GM23338 (cell line): ENCODE measurements at regions not wholly inside any gene's neighbourhood (a gene's known extent, or its start where the extent isn't known, plus 50 kb on each side); places are given as distances from the start of the nearest gene placed in this dataset.

Experiments used
- ATAC-seq: fragments of 200-7000 bp; cut with Tn5 transposase; 3 replicates; pipeline ENCODE4 v1.9.1; 2020
- DNase-seq: peaks from one replicate; pipeline ENCODE4 v3.0.0-alpha.2; 2015; ENCODE audit warnings: low spot score
- H2AFZ ChIP-seq: fragments of 200-600 bp; sonication (generic); 2 replicates; pipeline ENCODE4 v1.8.0; 2016; ENCODE audit warnings: antibody characterized with exemption, mild to moderate bottlenecking, moderate library complexity
- H3F3A ChIP-seq: fragments of 200-600 bp; sonication (generic); replicated peaks from 2 replicates; pipeline ENCODE4 v1.8.0; 2017; ENCODE audit warnings: antibody characterized with exemption, mixed run types, low read depth
- H3K27ac ChIP-seq: fragments of 200-600 bp; sonication (generic); 2 replicates; pipeline ENCODE4 v1.6.1; 2016; ENCODE audit warnings: low read depth
- H3K27me3 ChIP-seq: fragments of 200-600 bp; sonication (generic); 2 replicates; pipeline ENCODE4 v1.8.0; 2016; ENCODE audit warnings: mild to moderate bottlenecking, mixed run types, moderate library complexity; ENCODE audit not compliant: insufficient read depth
- H3K36me3 ChIP-seq: fragments of 200-600 bp; sonication (generic); 2 replicates; pipeline ENCODE4 v1.8.0; 2016; ENCODE audit warnings: mild to moderate bottlenecking; ENCODE audit not compliant: insufficient read depth
- H3K4me1 ChIP-seq: fragments of 200-600 bp; sonication (generic); 2 replicates; pipeline ENCODE4 v1.8.0; 2016; ENCODE audit warnings: mild to moderate bottlenecking, moderate library complexity; ENCODE audit not compliant: insufficient read depth
- H3K4me2 ChIP-seq: fragments of 200-600 bp; sonication (generic); 2 replicates; pipeline ENCODE4 v1.7.1; 2017; ENCODE audit warnings: mixed run types
- H3K4me3 ChIP-seq: fragments of 200-600 bp; sonication (generic); 2 replicates; pipeline ENCODE4 v1.6.1; 2016; ENCODE audit warnings: mixed run types
- H3K79me2 ChIP-seq: fragments of 200-600 bp; sonication (generic); replicated peaks from 2 replicates; pipeline ENCODE4 v1.8.0; 2017; ENCODE audit warnings: mild to moderate bottlenecking; ENCODE audit not compliant: insufficient read depth
- H3K9me2 ChIP-seq: fragments of 200-600 bp; sonication (generic); 2 replicates; pipeline ENCODE4 v1.8.0; 2017; ENCODE audit not compliant: insufficient read depth
- H4K20me1 ChIP-seq: fragments of 200-600 bp; sonication (generic); replicated peaks from 2 replicates; pipeline ENCODE4 v1.8.0; 2017; ENCODE audit warnings: mild to moderate bottlenecking; ENCODE audit not compliant: insufficient read depth
- H3K27ac Mint-ChIP-seq: 2 replicates; pipeline ENCODE4 v1.8.0; 2020; ENCODE audit warnings: inconsistent platforms, mild to moderate bottlenecking, moderate library complexity, mixed read lengths
- H3K27me3 Mint-ChIP-seq: 3 replicates; pipeline ENCODE4 v1.8.0; 2022; ENCODE audit warnings: low read depth, mild to moderate bottlenecking, moderate library complexity, mixed read lengths, inconsistent platforms; ENCODE audit not compliant: insufficient read depth, poor library complexity
- H3K36me3 Mint-ChIP-seq: 3 replicates; pipeline ENCODE4 v1.8.0; 2021; ENCODE audit warnings: low read depth, mild to moderate bottlenecking, inconsistent platforms, moderate library complexity, mixed read lengths
- H3K4me1 Mint-ChIP-seq: 3 replicates; pipeline ENCODE4 v1.8.0; 2020; ENCODE audit warnings: mild to moderate bottlenecking, inconsistent platforms, mixed read lengths
- H3K4me3 Mint-ChIP-seq: 3 replicates; pipeline ENCODE4 v1.8.0; 2021; ENCODE audit warnings: moderate library complexity, mild to moderate bottlenecking, inconsistent platforms, mixed read lengths
- H3K9me3 Mint-ChIP-seq: 3 replicates; pipeline ENCODE4 v1.8.0; 2020; ENCODE audit warnings: moderate library complexity, mild to moderate bottlenecking, inconsistent platforms, mixed read lengths
- CREB1 ChIP-seq: fragments of 250-450 bp; sonication (Bioruptor Pico); IDR thresholded peaks from 2 replicates; pipeline ENCODE4 v1.5.0; 2020; ENCODE audit warnings: low read depth, mild to moderate bottlenecking, moderate library complexity
- CTCF ChIP-seq, 2 experiments: fragments of 200-600 bp in 1 of 2; sonication (generic) in 1 of 2; conservative IDR thresholded peaks; 2 replicates each; pipeline versions ENCODE4 v1.5.1 to v1.6.1; 2016 to 2017; ENCODE audit warnings: antibody characterized with exemption in 2 of 2, low read depth in 2 of 2, mild to moderate bottlenecking in 2 of 2, moderate library complexity in 1 of 2
- ETS1 ChIP-seq: IDR thresholded peaks from 2 replicates; pipeline ENCODE4 v1.6.1; 2016; ENCODE audit warnings: antibody characterized with exemption
- EZH2 ChIP-seq: fragments of 200-600 bp; sonication (generic); IDR thresholded peaks from one replicate; pipeline ENCODE4 v1.8.0; 2017; ENCODE audit warnings: antibody characterized with exemption, mild to moderate bottlenecking, low read depth; ENCODE audit not compliant: unreplicated experiment
- EZH2phosphoT487 ChIP-seq: fragments of 200-600 bp; sonication (generic); IDR thresholded peaks from one replicate; pipeline ENCODE4 v1.8.1; 2018; ENCODE audit warnings: antibody characterized with exemption; ENCODE audit not compliant: unreplicated experiment
- JUNB ChIP-seq: IDR thresholded peaks from one replicate; pipeline ENCODE4 v1.6.1; 2016; ENCODE audit warnings: antibody characterized with exemption; ENCODE audit not compliant: unreplicated experiment
- NANOG ChIP-seq: IDR thresholded peaks from 2 replicates; pipeline ENCODE4 v1.6.1; 2016; ENCODE audit warnings: antibody characterized with exemption, borderline replicate concordance
- POLR2AphosphoS5 ChIP-seq: IDR thresholded peaks from 2 replicates; pipeline ENCODE4 v1.6.1; 2016; ENCODE audit warnings: antibody characterized with exemption, low read depth
- REST ChIP-seq: IDR thresholded peaks from one replicate; pipeline ENCODE4 v1.6.1; 2018; ENCODE audit warnings: antibody characterized with exemption; ENCODE audit not compliant: unreplicated experiment
- STAT1 ChIP-seq: IDR thresholded peaks from one replicate; pipeline ENCODE4 v1.6.1; 2016; ENCODE audit warnings: antibody characterized with exemption; ENCODE audit not compliant: unreplicated experiment
- ZNF114 ChIP-seq: fragments of 250-450 bp; sonication (Bioruptor Pico); IDR thresholded peaks from 2 replicates; pipeline ENCODE4 v1.5.0; 2020; ENCODE audit warnings: mild to moderate bottlenecking, moderate library complexity
- ZNF331 ChIP-seq: fragments of 250-450 bp; sonication (Bioruptor Pico); IDR thresholded peaks from 2 replicates; pipeline ENCODE4 v1.5.0; 2020; ENCODE audit warnings: low read depth, mild to moderate bottlenecking, moderate library complexity
- ZNF462 ChIP-seq: fragments of 250-450 bp; sonication (Bioruptor Pico); IDR thresholded peaks from 2 replicates; pipeline ENCODE4 v1.5.0; 2020; ENCODE audit warnings: mild to moderate bottlenecking, moderate library complexity

- Mint-ChIP-seq H3K4me3 (no peak overlapping the region), H3K36me3 (no peaks in the 10 kb centered on the region; the same call in 2 of the 3 replicates), H3K27ac (no peak overlapping the region), H3K27me3 (no peaks in the 10 kb centered on the region), H3K4me1 (peaks cover 4% of the 10 kb centered on the region; the same call in 2 of the 3 replicates), H3K9me3 (no peaks in the 10 kb centered on the region)
- TF ChIP-seq ZNF114 (CRISPR knock-in tag) (no peak), ZNF331 (no peak), CTCF (conservative IDR thresholded peaks at IDR 0.05; ENCODE audit: low read depth in 2 of 2) (no peak), ZNF462 (CRISPR knock-in tag) (no peak), REST (no peak), CREB1 (CRISPR knock-in tag) (no peak), STAT1 (no peak), EZH2 (no peak), NANOG (no peak), JUNB (no peak), ETS1 (no peak), EZH2phosphoT487 (no peak), POLR2AphosphoS5 (no peak)
- Histone ChIP-seq H3K4me1 (no peaks in the 10 kb centered on the region), H3F3A (no peaks in the 10 kb centered on the region), H3K9me2 (no peaks in the 10 kb centered on the region), H3K4me2 (no peak overlapping the region), H3K27me3 (no peaks in the 10 kb centered on the region), H3K27ac (no peak overlapping the region), H3K36me3 (no peaks in the 10 kb centered on the region), H2AFZ (no peak overlapping the region), H3K79me2 (no peaks in the 10 kb centered on the region), H4K20me1 (no peaks in the 10 kb centered on the region), H3K4me3 (no peak overlapping the region)
- ATAC-seq (no peak), DNase-seq (no peak)
Measured at GRCh38 chr10:8255301-8255700, 200.8 kb downstream of the GATA3 start.
